ENCODE measurements at regions not wholly inside any gene's neighbourhood (a gene's known extent, or its start where the extent isn't known, plus 50 kb on each side); places are given as distances from the start of the nearest gene placed in this dataset.

DNA sequence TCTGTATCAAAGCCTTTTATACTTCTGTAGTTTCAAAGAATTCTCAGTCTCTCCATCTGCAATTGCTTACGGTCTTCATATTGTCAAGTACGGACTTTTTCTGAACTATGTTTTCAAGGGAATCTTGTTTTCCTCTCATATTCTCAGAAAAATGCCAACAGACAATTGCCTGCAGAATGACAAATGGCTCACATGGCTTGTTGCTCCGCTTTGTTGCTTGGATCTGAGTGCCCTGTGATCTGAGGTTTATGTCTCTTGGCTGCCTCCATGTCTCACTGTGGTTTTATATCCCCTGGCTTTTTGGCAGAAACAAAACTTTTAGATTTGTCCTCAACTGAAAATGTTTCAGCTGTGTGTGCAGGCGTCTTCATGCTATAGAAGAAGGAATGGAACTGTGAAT is 285.4 kb upstream of the CHD6 start:
- TF ChIP-seq, protein P1, sequence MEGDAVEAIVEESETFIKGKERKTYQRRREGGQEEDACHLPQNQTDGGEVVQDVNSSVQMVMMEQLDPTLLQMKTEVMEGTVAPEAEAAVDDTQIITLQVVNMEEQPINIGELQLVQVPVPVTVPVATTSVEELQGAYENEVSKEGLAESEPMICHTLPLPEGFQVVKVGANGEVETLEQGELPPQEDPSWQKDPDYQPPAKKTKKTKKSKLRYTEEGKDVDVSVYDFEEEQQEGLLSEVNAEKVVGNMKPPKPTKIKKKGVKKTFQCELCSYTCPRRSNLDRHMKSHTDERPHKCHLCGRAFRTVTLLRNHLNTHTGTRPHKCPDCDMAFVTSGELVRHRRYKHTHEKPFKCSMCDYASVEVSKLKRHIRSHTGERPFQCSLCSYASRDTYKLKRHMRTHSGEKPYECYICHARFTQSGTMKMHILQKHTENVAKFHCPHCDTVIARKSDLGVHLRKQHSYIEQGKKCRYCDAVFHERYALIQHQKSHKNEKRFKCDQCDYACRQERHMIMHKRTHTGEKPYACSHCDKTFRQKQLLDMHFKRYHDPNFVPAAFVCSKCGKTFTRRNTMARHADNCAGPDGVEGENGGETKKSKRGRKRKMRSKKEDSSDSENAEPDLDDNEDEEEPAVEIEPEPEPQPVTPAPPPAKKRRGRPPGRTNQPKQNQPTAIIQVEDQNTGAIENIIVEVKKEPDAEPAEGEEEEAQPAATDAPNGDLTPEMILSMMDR (IDR thresholded peaks at IDR 0.05; ENCODE audit: control extremely low read depth in 1 of 3, insufficient read depth in 1 of 3, low read depth in 1 of 3, low read length in 3 of 3), result no peak
- TF ChIP-seq SP4 (IDR thresholded peaks at IDR 0.05; ENCODE audit: low read length) (no peak), BACH1 (IDR thresholded peaks at IDR 0.05; ENCODE audit: low read length) (no peak)

Data from H1 (cell line).